NT2/D1 (cell line): ENCODE measurements at regions not wholly inside any gene's neighbourhood (a gene's known extent, or its start where the extent isn't known, plus 50 kb on each side); places are given as distances from the start of the nearest gene placed in this dataset.

Source experiments
- DNase-seq: peaks from one replicate; pipeline ENCODE4 v3.0.0-alpha.2; 2011; ENCODE audit warnings: low read depth, low spot score
- H3K27me3 ChIP-seq: 2 replicates; pipeline ENCODE4 v1.6.0; 2011; ENCODE audit warnings: mild to moderate bottlenecking; ENCODE audit not compliant: insufficient read length, insufficient read depth
- H3K36me3 ChIP-seq: 2 replicates; pipeline ENCODE4 v1.6.1; 2011; ENCODE audit warnings: mild to moderate bottlenecking, low read length, mixed read lengths; ENCODE audit not compliant: insufficient read depth, insufficient read length
- H3K4me1 ChIP-seq: 2 replicates; pipeline ENCODE4 v1.5.1; 2011; ENCODE audit not compliant: insufficient read depth, insufficient read length
- H3K4me3 ChIP-seq: 2 replicates; pipeline ENCODE4 v1.5.1; 2011; ENCODE audit warnings: low read depth; ENCODE audit not compliant: insufficient read length
- H3K9ac ChIP-seq: 2 replicates; pipeline ENCODE4 v1.6.0; 2011; ENCODE audit warnings: low read depth; ENCODE audit not compliant: insufficient read length
- H3K9me3 ChIP-seq: 2 replicates; pipeline ENCODE4 v1.5.1; 2011; ENCODE audit warnings: mild to moderate bottlenecking, low read length; ENCODE audit not compliant: insufficient read depth
- SUZ12 ChIP-seq: IDR thresholded peaks from 2 replicates; pipeline ENCODE4 v1.6.1; 2011; ENCODE audit not compliant: insufficient read length, insufficient read depth; ENCODE audit errors: extremely low read depth
- YY1 ChIP-seq: IDR thresholded peaks from 2 replicates; pipeline ENCODE4 v1.6.1; 2011; ENCODE audit not compliant: insufficient read length, insufficient read depth
- ZNF274 ChIP-seq: IDR thresholded peaks from 2 replicates; pipeline ENCODE4 v1.6.1; 2011; ENCODE audit warnings: mild to moderate bottlenecking, low read depth, low read length

DNA sequence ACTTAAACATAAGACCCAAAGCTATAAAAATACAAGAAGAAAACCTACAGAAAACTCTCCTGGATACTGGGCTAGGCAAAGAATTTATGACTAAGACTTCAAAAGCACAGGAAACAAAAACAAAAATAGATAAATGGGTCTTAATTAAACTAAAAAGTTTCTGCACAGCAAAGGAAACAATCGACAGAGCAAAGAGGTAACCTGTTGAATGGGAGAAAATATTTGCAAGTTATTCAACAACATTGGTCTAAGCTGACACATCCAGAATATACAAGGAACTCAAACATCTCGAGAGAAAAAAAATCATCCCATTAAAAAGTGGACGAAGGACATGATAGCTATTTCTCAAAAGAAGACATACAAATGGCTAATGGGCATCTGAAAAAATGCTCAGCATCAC, 72.3 kb upstream of the RBBP8 start:
- Histone ChIP-seq H3K4me3 (no peak overlapping the region), H3K9me3 (no peaks in the 10 kb centered on the region), H3K4me1 (no peaks in the 10 kb centered on the region), H3K9ac (no peak overlapping the region), H3K27me3 (no peaks in the 10 kb centered on the region), H3K36me3 (no peaks in the 10 kb centered on the region)
- TF ChIP-seq YY1 = no peak
- no peak for TF ChIP-seq SUZ12
- no peak for TF ChIP-seq ZNF274
- DNase-seq = no peak

GRCh38 chr18:22865354-22866116, 67.6 kb upstream of the RBBP8 start:
- H3K9me3 ChIP-seq = no peaks in the 10 kb centered on the region
- DNase-seq = no peak
- TF ChIP-seq SUZ12 (no peak), ZNF274 (no peak), YY1 (no peak)

GRCh38 chr18:22868831-22869230, 64.3 kb upstream of the RBBP8 start:
- TF ChIP-seq YY1 = no peak
- no peak for TF ChIP-seq SUZ12
- TF ChIP-seq ZNF274 = no peak
- DNase-seq = no peak
- H3K9ac ChIP-seq = no peak overlapping the region
- H3K4me1 ChIP-seq = no peaks in the 10 kb centered on the region
- H3K9me3 ChIP-seq = no peaks in the 10 kb centered on the region
- no peaks in the 10 kb centered on the region for H3K27me3 ChIP-seq
- no peak overlapping the region for H3K4me3 ChIP-seq
- no peaks in the 10 kb centered on the region for H3K36me3 ChIP-seq

More at GRCh38 chr18:22865354-22866116, 67.6 kb upstream of the RBBP8 start:
- Histone ChIP-seq H3K27me3 (no peaks in the 10 kb centered on the region), H3K4me1 (no peaks in the 10 kb centered on the region), H3K36me3 (no peaks in the 10 kb centered on the region), H3K4me3 (no peak overlapping the region), H3K9ac (no peak overlapping the region)

GRCh38 chr18:22871809-22872525, 61.2 kb upstream of the RBBP8 start:
- Histone ChIP-seq H3K9ac (no peak overlapping the region), H3K4me1 (no peaks in the 10 kb centered on the region), H3K9me3 (no peaks in the 10 kb centered on the region), H3K4me3 (no peak overlapping the region), H3K36me3 (no peaks in the 10 kb centered on the region), H3K27me3 (no peaks in the 10 kb centered on the region)
- no peak for DNase-seq
- TF ChIP-seq YY1 (no peak), ZNF274 (no peak), SUZ12 (no peak)

DNA sequence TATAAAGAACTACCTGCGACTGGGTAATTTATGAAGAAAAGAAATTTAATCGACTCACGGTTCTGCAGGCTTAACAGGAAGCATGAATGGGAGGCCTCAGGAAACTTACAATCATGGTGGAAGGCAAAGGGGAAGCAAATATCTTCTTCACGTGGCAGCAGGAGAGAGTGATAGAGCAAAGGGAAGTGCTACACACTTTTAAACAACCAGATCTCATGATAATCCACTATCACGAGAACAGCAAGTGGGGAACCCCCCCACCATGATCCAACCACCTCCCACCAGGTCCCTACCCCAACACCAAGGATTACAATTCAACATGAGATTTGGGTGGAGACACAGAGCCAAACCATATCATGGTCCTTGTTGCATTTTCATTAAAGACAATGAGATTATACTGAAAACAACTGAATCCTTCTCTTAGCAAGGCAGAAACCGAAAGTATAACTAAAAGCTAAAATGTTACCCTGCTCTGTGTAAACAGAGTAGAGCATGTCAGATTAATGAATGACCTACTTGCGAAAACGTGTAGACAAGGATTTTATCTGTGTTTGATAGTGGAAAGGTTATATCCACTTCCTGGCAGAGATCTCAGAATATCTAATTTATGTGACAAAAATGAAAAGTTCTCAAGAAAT, 60.1 kb upstream of the RBBP8 start:
- H3K36me3 ChIP-seq = no peaks in the 10 kb centered on the region
- H3K4me1 ChIP-seq = no peaks in the 10 kb centered on the region
- TF ChIP-seq ZNF274 = no peak
- TF ChIP-seq SUZ12 = no peak
- no peak for TF ChIP-seq YY1
- no peaks in the 10 kb centered on the region for H3K9me3 ChIP-seq
- no peak for DNase-seq
- H3K27me3 ChIP-seq = no peaks in the 10 kb centered on the region
- no peak overlapping the region for H3K9ac ChIP-seq
- no peak overlapping the region for H3K4me3 ChIP-seq

GRCh38 chr18:22879293-22879692, 53.8 kb upstream of the RBBP8 start:
- Histone ChIP-seq H3K4me3 (no peak overlapping the region), H3K9ac (no peak overlapping the region), H3K4me1 (no peaks in the 10 kb centered on the region), H3K9me3 (0 out of 2 replicates have a peak, but pooled peaks cover under 1% of the 10 kb centered on the region), H3K36me3 (no peaks in the 10 kb centered on the region), H3K27me3 (no peaks in the 10 kb centered on the region)
- DNase-seq = no peak
- TF ChIP-seq SUZ12 (no peak), YY1 (no peak), ZNF274 (no peak)

DNA sequence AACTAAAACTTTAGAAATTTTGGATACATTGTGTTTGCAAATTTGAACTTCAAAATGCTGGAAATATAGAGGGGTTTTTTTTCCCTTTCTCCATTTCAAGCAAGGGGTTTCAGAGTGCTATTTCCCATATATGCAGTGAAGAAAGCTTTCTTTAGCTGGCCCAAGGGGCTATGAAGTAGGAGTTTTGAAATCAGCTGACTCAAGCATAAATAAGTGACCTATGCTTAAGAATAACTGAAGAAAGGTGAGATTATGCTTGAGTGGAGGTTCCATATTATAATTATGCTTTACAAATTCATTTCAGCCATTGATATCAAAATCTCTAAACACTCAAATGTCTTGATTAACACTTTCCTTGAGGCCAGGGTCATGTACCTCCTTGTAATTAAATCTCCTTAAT, 51.0 kb upstream of the RBBP8 start:
- Histone ChIP-seq H3K27me3 (no peaks in the 10 kb centered on the region), H3K4me3 (no peak overlapping the region), H3K36me3 (no peaks in the 10 kb centered on the region), H3K9me3 (peaks cover 16% of the 10 kb centered on the region; the same call in 1 of the 2 replicates), H3K9ac (no peak overlapping the region), H3K4me1 (no peaks in the 10 kb centered on the region)
- no peak for TF ChIP-seq ZNF274
- no peak for TF ChIP-seq YY1
- no peak for TF ChIP-seq SUZ12
- DNase-seq = no peak
